ENCODE measurements at regions not wholly inside any gene's neighbourhood (a gene's known extent, or its start where the extent isn't known, plus 50 kb on each side); places are given as distances from the start of the nearest gene placed in this dataset.

GRCh38 chr2:193895226-193895625 is 1700.5 kb upstream of the TMEFF2 start:
- POLR2A ChIA-PET (ENCODE audit: partially characterized antibody): no interaction called here
- TF ChIP-seq POLR2A (IDR thresholded peaks at IDR 0.05; ENCODE audit: control extremely low read depth in 1 of 2, low read depth in 2 of 2, low read length in 2 of 2) (no peak), SP4 (IDR thresholded peaks at IDR 0.05; ENCODE audit: low read length) (no peak), CHD2 (IDR thresholded peaks at IDR 0.05; ENCODE audit: low read length) (no peak), SAP30 (IDR thresholded peaks at IDR 0.05; ENCODE audit: insufficient read depth, insufficient replicate concordance, low read length) (no peak), ATF2 (IDR thresholded peaks at IDR 0.05; ENCODE audit: low read length) (no peak), RFX5 (IDR thresholded peaks at IDR 0.05; ENCODE audit: borderline replicate concordance, low read depth, low read length) (no peak), CBX5 (IDR thresholded peaks at IDR 0.05; ENCODE audit: low read depth, low read length) (no peak), TCF12 (IDR thresholded peaks at IDR 0.05; ENCODE audit: low read depth, low read length) (no peak), YY1 (IDR thresholded peaks at IDR 0.05; ENCODE audit: low read depth, low read length) (no peak), TAF1 (IDR thresholded peaks at IDR 0.05; ENCODE audit: low read depth, low read length) (no peak), RBBP5 (IDR thresholded peaks at IDR 0.05; ENCODE audit: borderline replicate concordance, low read depth, low read length) (no peak), NANOG (IDR thresholded peaks at IDR 0.05; ENCODE audit: insufficient read depth, low read depth, low read length, poor library complexity, severe bottlenecking) (no peak), HDAC6 (IDR thresholded peaks at IDR 0.05; ENCODE audit: low read depth, low read length) (no peak), ATF3 (IDR thresholded peaks at IDR 0.05; ENCODE audit: insufficient read depth, low read depth, low read length) (no peak)

More at GRCh38 chr2:193895226-193895625, 1700.5 kb upstream of the TMEFF2 start:
- CTCF ChIA-PET (ENCODE audit: partially characterized antibody): no interaction called here
- Histone ChIP-seq H3K27me3 (replicated peaks in 1 of 4; ENCODE audit: control insufficient read depth in 3 of 4, extremely low read depth in 1 of 4, insufficient read depth in 3 of 4, low read length in 3 of 4) (no peaks in the 10 kb centered on the region), H2BK15ac (ENCODE audit: low read length) (no peak overlapping the region), H3K4me3 (ENCODE audit: extremely low read depth in 1 of 4, insufficient read depth in 2 of 4, low read depth in 3 of 4, low read length in 4 of 4) (no peak overlapping the region), H2BK5ac (ENCODE audit: low read depth, low read length) (no peak overlapping the region), H3K18ac (ENCODE audit: extremely low read depth, low read length) (no peak overlapping the region), H2BK120ac (replicated peaks; ENCODE audit: low read depth, low read length) (no peak overlapping the region), H3K27ac (ENCODE audit: low read depth, low read length) (no peak overlapping the region), H3K23me2 (ENCODE audit: low read depth, low read length) (no peaks in the 10 kb centered on the region), H3K23ac (ENCODE audit: insufficient read length) (no peak overlapping the region), H2AFZ (ENCODE audit: low read length) (no peak overlapping the region), H4K91ac (replicated peaks; ENCODE audit: insufficient read length, low read length) (no peak overlapping the region), H3K4ac (replicated peaks; ENCODE audit: insufficient read length, low read depth, low read length) (no peak overlapping the region), H4K20me1 (replicated peaks in 1 of 2; ENCODE audit: control insufficient read depth in 1 of 2, insufficient read depth in 2 of 2, low read length in 2 of 2) (no peaks in the 10 kb centered on the region), H3K4me2 (ENCODE audit: insufficient read depth in 1 of 2, low read depth in 2 of 2, low read length in 2 of 2) (no peak overlapping the region), H4K8ac (ENCODE audit: extremely low read depth, insufficient read depth, low read length) (no peak overlapping the region), H3K14ac (ENCODE audit: insufficient read length) (no peak overlapping the region), H3K36me3 (ENCODE audit: control insufficient read depth in 2 of 4, insufficient read depth in 4 of 4, low read length in 3 of 4) (no peaks in the 10 kb centered on the region), H2BK20ac (ENCODE audit: low read length) (no peak overlapping the region), H2AK5ac (ENCODE audit: low read depth, low read length) (no peak overlapping the region), H3K9me3 (ENCODE audit: insufficient read depth in 2 of 2, low read depth in 1 of 2, low read length in 1 of 2) (no peaks in the 10 kb centered on the region), H4K5ac (ENCODE audit: insufficient read length, low read depth, low read length) (no peak overlapping the region), H3K79me2 (ENCODE audit: control insufficient read depth in 1 of 2, insufficient read depth in 2 of 2, low read length in 2 of 2) (no peaks in the 10 kb centered on the region), H3K4me1 (replicated peaks in 1 of 4; ENCODE audit: control insufficient read depth in 3 of 4, insufficient read depth in 4 of 4, low read length in 3 of 4) (no peaks in the 10 kb centered on the region), H3K9ac (replicated peaks in 1 of 4; ENCODE audit: extremely low read depth in 1 of 4, low read depth in 3 of 4, low read length in 3 of 4) (0 out of 7 replicates have a peak overlapping the region, but pooled peaks of 1 of the 4 experiments have one; percentile 11), H3K79me1 (ENCODE audit: low read depth, low read length) (no peaks in the 10 kb centered on the region), H2BK12ac (ENCODE audit: low read depth, low read length) (no peak overlapping the region), H3K56ac (replicated peaks; ENCODE audit: insufficient read length, low read depth, low read length) (no peak overlapping the region)
- FAIRE-seq: no peak
- no peak for DNase-seq (ENCODE audit: low read depth in 1 of 2, low spot score in 2 of 2)
- WGBS, 2 experiments (ENCODE audit: extremely low coverage in 1 of 2, insufficient coverage in 1 of 2, insufficient read length in 1 of 2, insufficient replicate concordance in 2 of 2, low coverage in 1 of 2, low lambda C conversion rate in 2 of 2, missing lambda C conversion rate in 1 of 2): 100% methylated on average over 1 of the region's 1 CpG; no CpG with 5 or more reads in 1 of the 2 experiments
